Fibroblast of the conjunctiva (primary cell): ENCODE measurements at regions not wholly inside any gene's neighbourhood (a gene's known extent, or its start where the extent isn't known, plus 50 kb on each side); places are given as distances from the start of the nearest gene placed in this dataset.

Source experiments
- DNase-seq: peaks from one replicate; pipeline ENCODE4 v3.0.0-alpha.2; 2010; ENCODE audit warnings: low read depth

GRCh38 chr9:135252980-135253304 lies 165.5 kb downstream of the OLFM1 start:
- no peak for DNase-seq

- DNase-seq: no peak
Measured at GRCh38 chr9:135253305-135254004, 166.0 kb downstream of the OLFM1 start.

- DNase-seq: no peak
Measured at GRCh38 chr9:135254176-135255032, 166.9 kb downstream of the OLFM1 start.

GRCh38 chr9:135255033-135255840 lies 167.8 kb downstream of the OLFM1 start:
- no peak for DNase-seq

DNA sequence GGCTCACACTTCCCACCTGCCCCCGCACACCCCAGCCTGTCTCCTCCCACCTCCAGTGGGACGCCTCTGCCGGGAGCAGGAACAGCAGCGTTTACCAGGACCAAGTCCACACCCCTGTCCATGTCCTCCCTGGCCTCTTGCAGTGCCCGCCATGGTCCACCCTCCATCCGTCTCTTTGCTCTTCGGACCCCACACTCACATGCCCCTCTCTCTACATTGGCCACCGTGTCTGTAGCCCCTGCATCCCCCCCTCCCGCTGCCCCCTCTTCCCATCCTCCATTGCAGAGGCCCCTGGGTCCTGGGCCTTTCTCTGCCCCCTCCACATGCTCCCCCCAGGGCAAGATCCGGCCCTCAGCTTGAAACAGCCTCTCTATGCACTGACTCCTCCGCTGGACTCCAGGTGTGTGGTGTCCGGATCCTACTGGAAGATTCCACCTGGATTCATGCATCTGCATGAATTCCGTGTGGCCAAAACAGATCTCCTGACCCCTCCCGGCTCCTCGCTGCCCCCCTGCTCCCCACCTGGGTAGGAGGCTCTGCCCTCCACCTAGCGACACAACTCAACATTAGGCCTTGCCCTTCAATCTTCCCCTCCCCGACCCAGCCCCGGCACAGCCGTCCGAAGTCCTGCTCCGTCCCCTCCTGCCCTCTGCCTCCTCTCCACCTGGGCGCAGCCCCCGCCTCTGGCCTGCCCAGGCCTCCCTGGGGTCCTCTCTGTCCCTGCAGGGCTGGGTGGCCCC lies 168.5 kb downstream of the OLFM1 start:
- no peak for DNase-seq

GRCh38 chr9:135256581-135257354 lies 169.3 kb downstream of the OLFM1 start:
- no peak for DNase-seq

- DNase-seq: no peak
Measured at GRCh38 chr9:135258461-135258860, 171.0 kb downstream of the OLFM1 start.

DNA sequence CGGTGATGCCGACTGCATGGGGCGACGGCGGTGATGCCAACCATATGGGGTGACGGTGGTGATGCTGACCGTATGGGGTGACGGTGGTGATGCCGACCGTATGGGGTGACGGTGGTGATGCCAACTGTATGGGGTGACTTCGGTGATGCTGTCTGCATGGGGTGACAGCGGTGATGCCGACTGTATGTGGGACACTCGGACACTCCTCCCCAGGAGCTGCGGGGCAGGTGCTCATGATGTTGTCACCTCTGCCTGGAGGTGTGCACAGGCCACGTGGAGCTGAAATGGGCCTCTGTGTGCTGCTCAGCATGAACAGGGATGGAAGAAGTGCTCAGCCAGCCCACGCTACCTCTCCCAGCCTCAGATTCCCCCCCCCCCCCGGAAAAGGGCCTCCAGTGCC lies 171.8 kb downstream of the OLFM1 start:
- DNase-seq: no peak

- no peak for DNase-seq
Measured at GRCh38 chr9:135260221-135261180, 173.0 kb downstream of the OLFM1 start.

- DNase-seq: no peak
Measured at GRCh38 chr9:135262248-135262647, 174.8 kb downstream of the OLFM1 start.

DNA sequence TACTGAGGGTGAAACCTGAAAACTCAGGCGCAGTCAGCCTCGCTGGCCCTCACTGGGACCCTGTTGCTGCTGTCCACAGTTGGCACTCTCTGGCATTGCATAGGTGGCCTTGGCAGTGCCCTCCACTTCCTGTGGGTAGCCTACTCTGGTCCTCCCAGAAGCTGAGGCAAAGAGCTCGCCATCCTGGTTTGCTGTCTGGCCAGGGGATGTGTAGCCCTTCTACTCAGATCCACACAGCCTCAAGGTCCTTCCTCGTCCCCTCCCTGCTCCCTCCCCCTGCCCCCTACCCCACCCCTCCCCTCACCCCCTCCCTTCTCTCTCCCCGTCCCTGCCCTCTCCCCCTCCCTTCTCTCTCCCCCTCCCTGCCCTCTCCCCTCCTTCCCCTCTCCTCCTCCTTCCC lies 176.0 kb downstream of the OLFM1 start:
- DNase-seq: no peak

DNA sequence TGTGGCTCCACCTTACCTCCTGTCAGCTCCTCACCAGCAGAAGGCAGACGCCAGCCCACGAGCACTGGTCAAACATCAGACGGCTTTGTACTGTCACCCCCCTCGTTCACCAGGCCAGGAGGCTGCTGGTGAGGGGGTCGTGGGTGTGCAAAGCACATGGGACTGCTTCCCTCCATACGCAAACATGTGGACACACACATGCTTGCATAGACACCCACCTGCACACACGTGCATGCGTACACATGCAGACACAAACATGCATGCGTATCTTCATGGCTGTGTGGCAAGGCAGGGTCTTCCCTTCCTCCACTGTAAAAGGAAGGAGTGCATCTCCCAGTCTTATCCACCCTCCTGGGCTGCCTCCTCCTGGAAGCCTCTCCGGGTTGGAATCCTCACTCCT lies 178.5 kb downstream of the OLFM1 start:
- no peak for DNase-seq

- DNase-seq: no peak
Measured at GRCh38 chr9:135267191-135267809, 179.8 kb downstream of the OLFM1 start.

DNA sequence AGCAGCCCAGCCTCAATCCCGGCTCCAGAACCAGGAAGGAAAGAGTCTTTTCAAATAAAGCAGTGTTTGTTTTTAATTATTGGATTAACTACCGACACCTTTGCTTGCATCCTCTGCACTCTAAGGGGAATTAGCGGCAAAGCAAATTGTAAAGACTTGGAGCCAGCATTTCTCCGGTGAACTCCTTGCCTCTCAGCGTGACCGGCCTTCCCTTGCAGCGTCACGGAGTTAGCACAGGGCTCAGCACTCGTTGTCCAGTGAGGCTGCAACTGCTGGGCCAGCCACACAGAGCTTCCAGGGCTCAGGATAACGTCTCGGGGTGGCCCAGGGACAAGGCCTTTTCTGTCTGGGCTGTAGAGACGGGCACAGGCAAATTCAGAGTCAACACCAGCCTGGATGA lies 180.6 kb downstream of the OLFM1 start:
- no peak for DNase-seq

- no peak for DNase-seq
Measured at GRCh38 chr9:135268981-135269380, 181.5 kb downstream of the OLFM1 start.

DNA sequence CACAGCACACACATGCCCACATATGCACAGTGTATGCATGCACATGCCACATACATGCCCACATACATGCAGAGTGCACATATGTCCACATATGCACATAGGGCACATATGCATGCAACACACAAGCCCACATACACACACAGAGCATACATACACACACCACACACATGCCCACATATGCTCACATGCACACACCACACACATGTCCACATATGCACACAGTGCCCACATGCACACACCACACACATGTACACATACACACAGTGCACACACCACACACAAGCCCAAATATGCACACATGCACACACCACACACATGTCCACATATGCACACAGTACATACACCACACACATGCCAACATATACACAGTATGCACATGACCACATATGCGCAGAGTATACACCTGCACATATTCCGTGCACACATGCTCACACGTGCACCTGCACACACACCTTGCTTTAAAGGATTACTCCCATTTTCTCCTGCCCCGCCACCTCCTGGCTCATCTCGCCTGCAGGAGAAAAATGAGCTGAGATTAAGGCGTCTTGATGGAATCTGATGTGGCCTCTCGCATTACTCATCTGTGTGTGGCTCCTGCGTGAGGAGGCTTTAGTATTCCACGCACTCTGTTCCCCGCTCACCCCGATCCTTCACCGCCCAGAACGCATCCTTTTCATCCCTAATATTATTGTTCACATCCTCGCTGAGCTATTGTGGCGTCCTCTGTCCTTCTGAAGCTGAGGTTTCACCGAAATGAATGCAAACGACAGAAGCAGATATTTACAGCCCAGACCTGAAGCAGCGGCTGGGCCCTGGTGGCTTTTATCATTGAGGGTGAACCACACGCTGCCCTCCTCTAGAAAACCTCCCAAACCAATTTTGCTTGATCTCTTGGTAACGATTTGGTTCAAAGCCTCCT lies 182.7 kb downstream of the OLFM1 start:
- DNase-seq: no peak

GRCh38 chr9:135271425-135271824 lies 184.0 kb downstream of the OLFM1 start:
- DNase-seq: no peak

- no peak for DNase-seq
Measured at GRCh38 chr9:135272608-135273007, 185.1 kb downstream of the OLFM1 start.

GRCh38 chr9:135273008-135273407 lies 185.5 kb downstream of the OLFM1 start:
- no peak for DNase-seq
